ENCODE measurements at regions not wholly inside any gene's neighbourhood (a gene's known extent, or its start where the extent isn't known, plus 50 kb on each side); places are given as distances from the start of the nearest gene placed in this dataset.
"Not testable (repeated sequence)": the region's sequence is repeated elsewhere in the genome, so short reads cannot be mapped to it uniquely, and the experiment has no call there.

DNA sequence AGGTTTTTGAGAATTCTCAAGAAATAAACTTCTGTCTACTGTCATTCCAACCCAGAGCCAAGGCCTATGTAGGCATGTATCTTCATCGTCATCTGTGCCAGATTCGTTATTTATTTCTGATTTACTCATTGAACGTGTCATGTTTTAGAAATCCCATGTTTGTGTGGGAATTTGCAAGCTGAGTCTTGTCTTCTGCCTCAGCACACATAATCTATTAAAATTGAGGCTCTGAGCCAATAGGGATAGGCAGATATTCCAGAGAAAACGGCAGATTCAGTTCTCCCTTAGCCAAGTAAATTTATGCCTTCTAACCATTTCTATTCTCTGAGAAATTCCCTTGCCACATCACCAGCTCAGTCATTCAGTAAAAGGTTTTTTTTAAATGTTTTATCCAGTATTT is 444.6 kb downstream of the REEP3 start:
- TF ChIP-seq, protein P1, sequence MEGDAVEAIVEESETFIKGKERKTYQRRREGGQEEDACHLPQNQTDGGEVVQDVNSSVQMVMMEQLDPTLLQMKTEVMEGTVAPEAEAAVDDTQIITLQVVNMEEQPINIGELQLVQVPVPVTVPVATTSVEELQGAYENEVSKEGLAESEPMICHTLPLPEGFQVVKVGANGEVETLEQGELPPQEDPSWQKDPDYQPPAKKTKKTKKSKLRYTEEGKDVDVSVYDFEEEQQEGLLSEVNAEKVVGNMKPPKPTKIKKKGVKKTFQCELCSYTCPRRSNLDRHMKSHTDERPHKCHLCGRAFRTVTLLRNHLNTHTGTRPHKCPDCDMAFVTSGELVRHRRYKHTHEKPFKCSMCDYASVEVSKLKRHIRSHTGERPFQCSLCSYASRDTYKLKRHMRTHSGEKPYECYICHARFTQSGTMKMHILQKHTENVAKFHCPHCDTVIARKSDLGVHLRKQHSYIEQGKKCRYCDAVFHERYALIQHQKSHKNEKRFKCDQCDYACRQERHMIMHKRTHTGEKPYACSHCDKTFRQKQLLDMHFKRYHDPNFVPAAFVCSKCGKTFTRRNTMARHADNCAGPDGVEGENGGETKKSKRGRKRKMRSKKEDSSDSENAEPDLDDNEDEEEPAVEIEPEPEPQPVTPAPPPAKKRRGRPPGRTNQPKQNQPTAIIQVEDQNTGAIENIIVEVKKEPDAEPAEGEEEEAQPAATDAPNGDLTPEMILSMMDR (IDR thresholded peaks at IDR 0.05; ENCODE audit: unreplicated experiment): no peak
- H3K4me3 Mint-ChIP-seq (ENCODE audit: unreplicated experiment): no peak overlapping the region
- CTCF ChIA-PET: interaction anchor here (0.7 to 2.4 kb wide), 7 partner anchors 9 to 99 kb away, joined by 3 to 24 read pairs (median 6); no protein-coding TSS in a partner anchor
- H3K36me3 Mint-ChIP-seq (ENCODE audit: insufficient read depth, unreplicated experiment): no peaks in the 10 kb centered on the region
- intact Hi-C loops (cut with micrococcal nuclease): no loop called here
- DNase-seq (ENCODE audit: unreplicated experiment): no peak
- no peaks in the 10 kb centered on the region for H3K27me3 Mint-ChIP-seq (ENCODE audit: insufficient read depth, unreplicated experiment)
- H3K27ac Mint-ChIP-seq (ENCODE audit: low read depth, unreplicated experiment): no peak overlapping the region
- POLR2A ChIA-PET: interaction anchor here (0.6 to 1.4 kb wide), 4 partner anchors 9 to 1205 kb away, joined by 3 to 5 read pairs (median 3); no protein-coding TSS in a partner anchor
- no peaks in the 10 kb centered on the region for H3K4me1 Mint-ChIP-seq (ENCODE audit: insufficient read depth, unreplicated experiment)
- no TSS peak for BruUV-seq (replicated peaks)
- no peaks in the 10 kb centered on the region for H3K9me3 Mint-ChIP-seq (ENCODE audit: unreplicated experiment)

DNA sequence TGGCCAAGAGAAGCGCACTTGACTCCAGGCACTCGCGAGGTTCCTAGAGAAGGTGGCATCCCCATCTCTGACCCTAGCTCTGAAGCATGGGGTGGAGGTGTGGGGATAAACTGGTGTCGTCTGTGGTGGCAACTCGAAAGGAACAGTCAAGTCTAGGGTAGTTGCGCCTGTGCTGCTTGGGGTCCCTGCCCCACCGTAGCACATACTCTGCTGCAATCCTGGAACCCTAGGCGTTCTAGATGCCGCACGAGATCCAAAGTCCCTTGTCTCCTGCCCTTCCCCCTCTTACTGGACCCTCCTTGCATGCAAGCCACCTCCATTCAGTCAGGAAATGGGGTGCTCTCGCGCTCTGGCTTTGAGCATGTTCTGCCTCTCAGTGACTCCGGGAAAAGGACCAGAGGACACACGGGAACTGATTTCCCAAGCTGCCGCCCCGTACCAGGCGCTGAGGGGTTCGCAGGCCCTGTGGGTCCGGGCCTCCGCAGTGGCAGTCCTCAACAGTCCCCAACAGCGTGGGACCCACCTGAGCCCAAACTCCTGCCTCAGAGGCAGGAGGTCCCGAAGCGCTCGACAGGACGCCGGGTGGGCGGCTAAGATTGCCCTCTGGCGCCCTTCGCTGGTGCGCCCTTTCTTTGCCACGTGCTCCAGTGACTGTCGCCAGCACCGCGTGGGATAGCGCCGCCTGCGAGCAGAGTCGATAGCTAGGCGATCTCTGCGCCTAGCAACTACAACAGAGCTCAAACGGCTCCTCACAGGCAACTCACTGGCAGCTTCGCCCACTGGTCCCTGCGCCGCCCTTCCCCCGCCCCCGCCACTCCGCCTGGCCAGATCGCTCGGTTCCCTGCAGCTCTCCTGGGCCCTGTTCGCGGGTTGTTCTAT is 452.0 kb downstream of the REEP3 start:
- H3K36me3 Mint-ChIP-seq (ENCODE audit: insufficient read depth, unreplicated experiment): no peaks in the 10 kb centered on the region
- intact Hi-C loops (cut with micrococcal nuclease): no loop called here
- POLR2A ChIA-PET: no interaction called here
- TF ChIP-seq, protein P1 (IDR thresholded peaks at IDR 0.05; ENCODE audit: unreplicated experiment): no peak
- no peak for DNase-seq (ENCODE audit: unreplicated experiment)
- H3K27ac Mint-ChIP-seq (ENCODE audit: low read depth, unreplicated experiment): no peak overlapping the region
- H3K9me3 Mint-ChIP-seq (ENCODE audit: unreplicated experiment): no peaks in the 10 kb centered on the region
- CTCF ChIA-PET: interaction anchor here (1.0 to 3.3 kb wide), 3 partner anchors 37 to 106 kb away, joined by 3 to 42 read pairs (median 30); no protein-coding TSS in a partner anchor
- no peaks in the 10 kb centered on the region for H3K4me1 Mint-ChIP-seq (ENCODE audit: insufficient read depth, unreplicated experiment)
- H3K4me3 Mint-ChIP-seq (ENCODE audit: unreplicated experiment): no peak overlapping the region
- H3K27me3 Mint-ChIP-seq (ENCODE audit: insufficient read depth, unreplicated experiment): no peaks in the 10 kb centered on the region
- BruUV-seq (replicated peaks): no TSS peak

DNA sequence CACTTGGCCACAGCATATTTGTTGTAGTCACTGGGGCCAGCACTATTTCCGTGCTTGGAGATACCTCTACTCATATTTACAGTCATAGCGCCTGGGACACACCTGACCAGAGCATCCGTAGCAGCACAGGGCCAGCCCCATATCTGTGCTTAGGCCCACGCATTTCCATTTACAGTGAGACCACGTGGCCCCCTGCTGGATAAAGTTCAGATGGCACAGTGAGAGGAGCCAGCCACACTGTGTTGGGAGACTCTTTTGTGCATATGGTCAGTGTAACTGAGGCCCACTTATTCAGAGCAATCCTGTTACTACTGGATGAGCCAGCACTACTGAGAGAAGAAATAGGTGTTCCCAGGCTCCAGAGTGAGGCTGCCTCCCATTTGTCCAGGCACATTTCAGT is 455.3 kb downstream of the REEP3 start:
- TF ChIP-seq, protein P1 (IDR thresholded peaks at IDR 0.05; ENCODE audit: unreplicated experiment): peak; percentile 65
- no TSS peak for BruUV-seq (replicated peaks)
- intact Hi-C loops (cut with micrococcal nuclease): loop anchor here (1.0 kb wide), 1 partner anchor 104 kb away; no protein-coding TSS in a partner anchor
- Mint-ChIP-seq H3K27ac (ENCODE audit: low read depth, unreplicated experiment) (no peak overlapping the region), H3K4me3 (ENCODE audit: unreplicated experiment) (no peak overlapping the region), H3K36me3 (ENCODE audit: insufficient read depth, unreplicated experiment) (no peaks in the 10 kb centered on the region), H3K4me1 (ENCODE audit: insufficient read depth, unreplicated experiment) (no peaks in the 10 kb centered on the region), H3K27me3 (ENCODE audit: insufficient read depth, unreplicated experiment) (no peaks in the 10 kb centered on the region), H3K9me3 (ENCODE audit: unreplicated experiment) (no peaks in the 10 kb centered on the region)
- ChIA-PET CTCF (interaction anchor here (0.6 to 3.2 kb wide), 27 partner anchors 10 to 231 kb away, joined by 3 to 77 read pairs (median 8); no protein-coding TSS in a partner anchor), POLR2A (no interaction called here)
- DNase-seq (ENCODE audit: unreplicated experiment): peak; percentile 69

DNA sequence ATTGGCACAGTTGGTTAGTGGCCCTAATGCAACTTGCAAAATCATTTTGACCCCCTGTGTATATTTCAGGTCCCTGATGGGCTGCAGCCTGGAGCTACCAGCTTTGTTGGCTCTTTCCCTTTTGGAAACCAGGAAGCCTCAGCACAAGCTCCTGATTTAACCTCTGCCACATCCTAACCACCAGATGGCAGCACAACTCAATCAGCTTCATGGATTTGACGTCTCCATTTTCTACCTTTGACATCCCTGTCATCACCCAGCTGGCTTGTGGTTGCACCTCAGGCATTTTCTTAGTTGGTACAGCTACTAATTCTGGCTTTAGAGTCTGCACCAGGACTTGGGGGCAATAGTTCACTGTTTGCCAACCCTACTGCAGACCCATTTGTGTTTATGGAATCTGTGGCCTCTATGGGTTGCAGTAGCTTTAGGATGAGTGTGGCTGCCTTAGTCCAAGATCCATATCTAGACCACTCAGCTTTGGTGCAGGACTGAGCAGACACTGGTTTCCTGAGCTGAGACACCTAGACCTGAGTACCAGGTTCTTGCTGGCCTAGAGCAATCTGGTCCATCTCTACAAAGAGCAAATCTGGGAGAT is 456.2 kb downstream of the REEP3 start:
- no peaks in the 10 kb centered on the region for H3K27me3 Mint-ChIP-seq (ENCODE audit: insufficient read depth, unreplicated experiment)
- CTCF ChIA-PET: interaction anchor here (0.6 to 2.9 kb wide), 43 partner anchors 9 to 472 kb away, joined by 3 to 77 read pairs (median 6); no protein-coding TSS in a partner anchor
- intact Hi-C loops (cut with micrococcal nuclease): no loop called here
- H3K36me3 Mint-ChIP-seq (ENCODE audit: insufficient read depth, unreplicated experiment): no peaks in the 10 kb centered on the region
- TF ChIP-seq, protein P1 (IDR thresholded peaks at IDR 0.05; ENCODE audit: unreplicated experiment): peak; percentile 40
- no peaks in the 10 kb centered on the region for H3K4me1 Mint-ChIP-seq (ENCODE audit: insufficient read depth, unreplicated experiment)
- no peak overlapping the region for H3K27ac Mint-ChIP-seq (ENCODE audit: low read depth, unreplicated experiment)
- peak; percentile 71 for DNase-seq (ENCODE audit: unreplicated experiment)
- no peak overlapping the region for H3K4me3 Mint-ChIP-seq (ENCODE audit: unreplicated experiment)
- BruUV-seq (replicated peaks): no TSS peak
- H3K9me3 Mint-ChIP-seq (ENCODE audit: unreplicated experiment): no peaks in the 10 kb centered on the region
- POLR2A ChIA-PET: interaction anchor here (0.7 kb wide), 1 partner anchor 11 kb away, joined by 3 read pairs; no protein-coding TSS in a partner anchor

DNA sequence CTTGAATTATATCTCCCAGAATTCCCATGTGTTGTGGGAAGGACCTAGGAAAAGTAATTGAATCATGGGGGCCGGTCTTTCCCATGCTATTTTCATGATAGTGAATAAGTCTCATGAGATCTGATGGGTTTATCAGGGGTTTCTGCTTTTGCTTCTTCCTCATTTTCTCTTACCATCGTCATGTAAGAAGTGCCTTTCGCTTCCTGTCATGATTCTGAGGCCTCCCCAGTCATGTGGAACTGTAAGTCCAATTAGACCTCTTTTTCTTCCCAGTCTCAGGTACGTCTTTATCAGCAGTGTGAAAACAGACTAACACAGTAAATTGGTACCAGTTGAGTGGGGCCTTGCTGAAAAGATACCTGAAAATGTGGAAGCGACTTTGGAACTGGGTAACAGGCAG is 459.7 kb downstream of the REEP3 start:
- H3K4me1 Mint-ChIP-seq (ENCODE audit: insufficient read depth, unreplicated experiment); H3K36me3 Mint-ChIP-seq (ENCODE audit: insufficient read depth, unreplicated experiment); DNase-seq (ENCODE audit: unreplicated experiment); H3K27ac Mint-ChIP-seq (ENCODE audit: low read depth, unreplicated experiment); H3K9me3 Mint-ChIP-seq (ENCODE audit: unreplicated experiment); H3K27me3 Mint-ChIP-seq (ENCODE audit: insufficient read depth, unreplicated experiment); H3K4me3 Mint-ChIP-seq (ENCODE audit: unreplicated experiment); BruUV-seq (replicated peaks); intact Hi-C loops (cut with micrococcal nuclease): not testable (repeated sequence)
- POLR2A ChIA-PET: interaction anchor here (0.6 to 1.1 kb wide), 2 partner anchors 13 to 1331 kb away, joined by 3 read pairs; no protein-coding TSS in a partner anchor
- CTCF ChIA-PET: interaction anchor here (0.9 to 1.5 kb wide), 2 partner anchors 46 to 108 kb away, joined by 3 to 4 read pairs; no protein-coding TSS in a partner anchor

DNA sequence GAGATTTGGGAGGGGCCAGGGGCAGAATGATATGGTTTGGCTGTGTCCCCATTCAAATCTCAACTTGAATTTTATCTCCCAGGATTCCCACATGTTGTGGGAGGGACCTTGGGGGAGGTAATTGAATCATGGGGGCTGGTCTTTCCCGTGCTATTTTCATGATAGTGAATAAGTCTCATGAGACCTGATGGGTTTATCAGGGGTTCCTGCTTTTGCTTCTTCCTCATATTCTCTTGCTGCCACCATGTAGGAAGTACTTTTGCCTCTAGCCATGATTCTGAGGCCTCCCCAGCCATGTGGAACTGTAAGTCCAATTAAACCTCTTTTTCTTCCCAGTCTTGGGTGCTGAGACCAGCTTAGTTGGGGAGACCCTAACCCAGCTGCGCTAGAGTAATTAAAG is 462.9 kb downstream of the REEP3 start:
- H3K36me3 Mint-ChIP-seq (ENCODE audit: insufficient read depth, unreplicated experiment); H3K27me3 Mint-ChIP-seq (ENCODE audit: insufficient read depth, unreplicated experiment); DNase-seq (ENCODE audit: unreplicated experiment); H3K4me3 Mint-ChIP-seq (ENCODE audit: unreplicated experiment); H3K27ac Mint-ChIP-seq (ENCODE audit: low read depth, unreplicated experiment); BruUV-seq (replicated peaks); POLR2A ChIA-PET; intact Hi-C loops (cut with micrococcal nuclease); H3K9me3 Mint-ChIP-seq (ENCODE audit: unreplicated experiment): not testable (repeated sequence)
- CTCF ChIA-PET: interaction anchor here (1.4 kb wide), 1 partner anchor 9 kb away, joined by 5 read pairs; no protein-coding TSS in a partner anchor
- peaks cover 10% of the 10 kb centered on the region for H3K4me1 Mint-ChIP-seq (ENCODE audit: insufficient read depth, unreplicated experiment)

Measured in MCF 10A (cell line).